KMS-11 (cell line): ENCODE measurements at regions not wholly inside any gene's neighbourhood (a gene's known extent, or its start where the extent isn't known, plus 50 kb on each side); places are given as distances from the start of the nearest gene placed in this dataset.

Source experiments
- H2AFZ ChIP-seq: fragments of 200-600 bp; sonication (generic); 2 replicates; pipeline ENCODE4 v1.6.1; 2016; ENCODE audit warnings: antibody characterized with exemption, mixed run types, low read depth
- H3K27ac ChIP-seq: fragments of 200-600 bp; sonication (generic); 2 replicates; pipeline ENCODE4 v1.6.1; 2016; ENCODE audit warnings: mild to moderate bottlenecking, mixed run types
- H3K27me3 ChIP-seq: fragments of 200-600 bp; sonication (generic); 2 replicates; pipeline ENCODE4 v1.6.1; 2017; ENCODE audit warnings: mild to moderate bottlenecking, low read depth, mixed run types, moderate library complexity; ENCODE audit not compliant: insufficient read depth
- H3K36me3 ChIP-seq: fragments of 200-600 bp; sonication (generic); 2 replicates; pipeline ENCODE4 v1.6.1; 2017; ENCODE audit warnings: mild to moderate bottlenecking, mixed run types; ENCODE audit not compliant: insufficient read depth
- H3K4me1 ChIP-seq: fragments of 200-600 bp; sonication (generic); 2 replicates; pipeline ENCODE4 v1.6.1; 2016; ENCODE audit warnings: mild to moderate bottlenecking, low read depth, mixed run types; ENCODE audit not compliant: poor library complexity, severe bottlenecking
- H3K4me2 ChIP-seq: fragments of 200-600 bp; sonication (generic); 2 replicates; pipeline ENCODE4 v1.7.0; 2016; ENCODE audit warnings: mild to moderate bottlenecking, mixed run types
- H3K4me3 ChIP-seq: fragments of 200-600 bp; sonication (generic); IDR thresholded peaks from 2 replicates; pipeline ENCODE4 v1.6.1; 2017; ENCODE audit warnings: low read depth, low read length, mixed read lengths; ENCODE audit not compliant: insufficient read depth
- H3K79me2 ChIP-seq: fragments of 200-600 bp; sonication (generic); 2 replicates; pipeline ENCODE4 v1.6.1; 2016; ENCODE audit warnings: low read depth, mixed run types; ENCODE audit not compliant: insufficient read depth
- H3K9ac ChIP-seq: fragments of 200-600 bp; sonication (generic); 2 replicates; pipeline ENCODE4 v1.6.1; 2016; ENCODE audit warnings: mild to moderate bottlenecking, mixed run types
- H4K20me1 ChIP-seq: fragments of 200-600 bp; sonication (generic); 2 replicates; pipeline ENCODE4 v1.6.1; 2016; ENCODE audit warnings: mild to moderate bottlenecking, mixed run types; ENCODE audit not compliant: insufficient read depth
- CTCF ChIP-seq: fragments of 200-600 bp; sonication (generic); conservative IDR thresholded peaks from 2 replicates; pipeline ENCODE4 v1.6.1; 2017; ENCODE audit warnings: low read depth, mild to moderate bottlenecking, antibody characterized with exemption, low read length, moderate library complexity, mixed read lengths

DNA sequence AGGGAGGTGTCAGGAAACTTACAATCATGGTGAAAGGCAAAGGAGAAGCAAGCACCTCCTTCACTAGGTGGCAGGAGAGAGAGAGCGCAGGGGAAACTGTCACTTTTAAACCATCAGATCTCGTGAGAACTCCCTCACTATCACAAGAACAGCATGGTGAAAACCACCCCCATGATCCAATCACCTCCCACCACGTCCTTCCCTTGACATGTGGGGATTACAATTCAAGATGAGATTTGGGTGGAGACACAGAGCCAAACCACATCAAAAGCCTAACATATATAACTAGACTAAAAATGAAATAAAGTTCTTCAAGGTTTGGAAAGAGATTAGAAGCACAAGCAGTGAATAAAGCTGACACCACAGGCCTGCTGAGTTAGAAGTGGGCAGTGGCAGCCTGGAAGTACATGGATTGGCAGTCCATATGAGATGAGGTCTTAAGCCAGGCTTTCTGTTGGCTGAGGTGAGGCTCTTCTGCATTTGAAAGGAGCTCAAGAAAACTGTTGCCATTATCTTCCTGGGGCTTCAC, 96.4 kb upstream of the MDFIC start:
- TF ChIP-seq CTCF: no peak
- no peaks in the 10 kb centered on the region for H3K4me1 ChIP-seq
- H3K79me2 ChIP-seq: no peaks in the 10 kb centered on the region
- no peaks in the 10 kb centered on the region for H3K27me3 ChIP-seq
- no peak overlapping the region for H3K9ac ChIP-seq
- no peaks in the 10 kb centered on the region for H4K20me1 ChIP-seq
- H3K4me2 ChIP-seq: no peak overlapping the region
- no peak overlapping the region for H3K4me3 ChIP-seq
- H3K36me3 ChIP-seq: no peaks in the 10 kb centered on the region; the same call in 1 of the 2 replicates
- no peak overlapping the region for H2AFZ ChIP-seq
- H3K27ac ChIP-seq: no peak overlapping the region

- Histone ChIP-seq H3K27me3 (no peaks in the 10 kb centered on the region), H3K79me2 (no peaks in the 10 kb centered on the region), H3K36me3 (no peaks in the 10 kb centered on the region), H3K4me3 (no peak overlapping the region), H4K20me1 (no peaks in the 10 kb centered on the region), H3K4me1 (no peaks in the 10 kb centered on the region), H3K27ac (no peak overlapping the region), H3K4me2 (no peak overlapping the region), H2AFZ (no peak overlapping the region), H3K9ac (no peak overlapping the region)
- no peak for TF ChIP-seq CTCF
These were observed 90.9 kb upstream of the MDFIC start for GRCh38 chr7:114830952-114831351.

DNA sequence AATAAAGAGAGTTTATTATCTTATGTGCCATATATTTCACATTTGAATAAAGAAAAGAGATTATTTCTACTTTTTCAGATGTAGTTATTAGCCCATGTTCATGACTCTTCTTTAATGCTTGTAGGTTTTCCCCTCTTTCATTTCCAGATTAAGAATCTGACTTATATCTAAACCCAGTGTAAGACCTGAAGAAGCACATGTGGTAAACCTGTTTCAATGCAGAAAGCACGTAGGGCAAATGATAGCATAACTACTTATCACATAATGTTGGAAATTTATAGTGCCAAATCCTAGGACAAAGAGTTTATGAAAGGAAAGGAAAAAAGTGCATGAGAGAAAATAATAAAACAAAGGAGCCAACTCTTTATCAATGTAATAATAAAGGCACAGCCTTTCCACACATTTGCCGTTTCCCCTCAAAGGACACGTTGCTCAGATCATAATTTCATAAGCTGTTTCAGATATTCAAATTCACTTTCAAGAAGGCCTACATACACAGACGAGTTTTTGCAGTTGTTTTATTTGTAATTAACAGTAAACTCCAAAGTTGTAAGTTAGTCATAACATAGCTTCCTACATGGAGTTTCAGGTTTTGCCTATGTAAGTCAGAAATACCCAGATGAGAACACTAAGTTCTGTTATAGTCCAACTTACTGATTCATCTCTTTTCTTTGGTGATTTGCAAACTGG, 88.8 kb upstream of the MDFIC start:
- H3K36me3 ChIP-seq: no peaks in the 10 kb centered on the region
- H3K27ac ChIP-seq: no peak overlapping the region
- H3K79me2 ChIP-seq: no peaks in the 10 kb centered on the region
- no peak overlapping the region for H2AFZ ChIP-seq
- H4K20me1 ChIP-seq: no peaks in the 10 kb centered on the region
- H3K4me1 ChIP-seq: no peaks in the 10 kb centered on the region
- no peak overlapping the region for H3K4me3 ChIP-seq
- H3K27me3 ChIP-seq: no peaks in the 10 kb centered on the region
- H3K9ac ChIP-seq: no peak overlapping the region
- TF ChIP-seq CTCF: no peak
- no peak overlapping the region for H3K4me2 ChIP-seq

- no peaks in the 10 kb centered on the region for H3K36me3 ChIP-seq
- H3K4me1 ChIP-seq: no peaks in the 10 kb centered on the region
- H3K79me2 ChIP-seq: no peaks in the 10 kb centered on the region
- H3K27me3 ChIP-seq: no peaks in the 10 kb centered on the region
- H3K9ac ChIP-seq: no peak overlapping the region
- no peak overlapping the region for H2AFZ ChIP-seq
- no peak overlapping the region for H3K4me2 ChIP-seq
- H4K20me1 ChIP-seq: no peaks in the 10 kb centered on the region
- no peak for TF ChIP-seq CTCF
- H3K4me3 ChIP-seq: no peak overlapping the region
- H3K27ac ChIP-seq: no peak overlapping the region
These were observed 86.6 kb upstream of the MDFIC start for GRCh38 chr7:114835303-114835702.
